Omental fat pad (tissue), 3 donors: ENCODE measurements at regions not wholly inside any gene's neighbourhood (a gene's known extent, or its start where the extent isn't known, plus 50 kb on each side); places are given as distances from the start of the nearest gene placed in this dataset.
A peak's percentile ranks its signal among the peaks of the same experiment; 100 is the strongest.

Experiments used
- ATAC-seq: fragments of 150-250 bp; one replicate; pipeline ENCODE4 v1.9.1; 2016; ENCODE audit warnings: mild to moderate bottlenecking, moderate library complexity; ENCODE audit not compliant: low FRiP score
- DNase-seq: peaks from one replicate; pipeline ENCODE4 v3.0.0-alpha.2; 2019; ENCODE audit warnings: low spot score
- TF ChIP-seq, protein P1 (sequence below), 3 donors: fragments of 450-650 bp; IDR thresholded peaks; one replicate each; pipeline ENCODE4 v1.5.1; 2016 to 2017; ENCODE audit warnings: antibody characterized with exemption in 3 of 3, mild to moderate bottlenecking in 3 of 3, moderate library complexity in 2 of 3

DNA sequence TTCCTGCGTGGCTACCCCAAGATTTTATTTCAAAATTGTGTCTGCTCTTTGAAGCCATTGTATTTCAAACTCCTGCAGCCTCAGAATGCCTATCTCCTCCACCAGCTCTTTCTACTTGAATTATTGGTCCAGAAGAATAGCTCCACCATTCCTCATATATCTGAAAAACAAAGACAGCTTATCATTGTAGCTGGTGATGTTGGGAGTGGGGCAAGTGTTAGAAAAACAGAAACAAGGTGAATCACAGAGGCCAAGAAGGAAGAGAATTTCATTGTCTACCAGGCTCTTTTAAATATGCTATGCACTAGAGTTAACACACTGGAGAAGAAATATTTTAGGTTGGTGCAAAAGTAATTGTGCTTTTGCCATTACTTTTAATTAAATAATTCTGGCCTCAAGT is 307.9 kb upstream of the ROPN1 start:
- no peak for DNase-seq

DNA sequence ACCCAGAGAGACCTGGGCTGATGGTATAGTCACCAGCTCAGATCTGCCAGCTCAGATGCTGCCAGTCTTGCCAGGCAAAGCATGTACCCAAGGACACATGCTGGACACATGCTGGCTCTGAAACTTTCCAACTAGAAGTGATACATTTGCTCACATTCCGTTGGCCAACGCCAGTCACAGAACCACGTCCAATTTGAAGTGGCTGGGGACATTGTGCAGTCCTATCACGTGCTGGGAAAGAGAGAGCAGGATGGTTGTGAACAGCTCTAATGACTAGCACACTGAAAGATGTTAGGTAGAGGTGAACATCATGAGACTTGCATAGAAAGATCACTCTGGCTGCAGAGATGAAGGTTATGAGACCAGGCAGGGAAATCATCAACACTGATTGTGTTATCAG is 308.5 kb upstream of the ROPN1 start:
- TF ChIP-seq, protein P1, sequence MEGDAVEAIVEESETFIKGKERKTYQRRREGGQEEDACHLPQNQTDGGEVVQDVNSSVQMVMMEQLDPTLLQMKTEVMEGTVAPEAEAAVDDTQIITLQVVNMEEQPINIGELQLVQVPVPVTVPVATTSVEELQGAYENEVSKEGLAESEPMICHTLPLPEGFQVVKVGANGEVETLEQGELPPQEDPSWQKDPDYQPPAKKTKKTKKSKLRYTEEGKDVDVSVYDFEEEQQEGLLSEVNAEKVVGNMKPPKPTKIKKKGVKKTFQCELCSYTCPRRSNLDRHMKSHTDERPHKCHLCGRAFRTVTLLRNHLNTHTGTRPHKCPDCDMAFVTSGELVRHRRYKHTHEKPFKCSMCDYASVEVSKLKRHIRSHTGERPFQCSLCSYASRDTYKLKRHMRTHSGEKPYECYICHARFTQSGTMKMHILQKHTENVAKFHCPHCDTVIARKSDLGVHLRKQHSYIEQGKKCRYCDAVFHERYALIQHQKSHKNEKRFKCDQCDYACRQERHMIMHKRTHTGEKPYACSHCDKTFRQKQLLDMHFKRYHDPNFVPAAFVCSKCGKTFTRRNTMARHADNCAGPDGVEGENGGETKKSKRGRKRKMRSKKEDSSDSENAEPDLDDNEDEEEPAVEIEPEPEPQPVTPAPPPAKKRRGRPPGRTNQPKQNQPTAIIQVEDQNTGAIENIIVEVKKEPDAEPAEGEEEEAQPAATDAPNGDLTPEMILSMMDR (IDR thresholded peaks at IDR 0.05), result no peak
- no peak for DNase-seq
- no peak for ATAC-seq

More for the DNA sequence above, 307.9 kb upstream of the ROPN1 start:
- no peak for ATAC-seq
- TF ChIP-seq, protein P1 (IDR thresholded peaks at IDR 0.05), result no peak

DNA sequence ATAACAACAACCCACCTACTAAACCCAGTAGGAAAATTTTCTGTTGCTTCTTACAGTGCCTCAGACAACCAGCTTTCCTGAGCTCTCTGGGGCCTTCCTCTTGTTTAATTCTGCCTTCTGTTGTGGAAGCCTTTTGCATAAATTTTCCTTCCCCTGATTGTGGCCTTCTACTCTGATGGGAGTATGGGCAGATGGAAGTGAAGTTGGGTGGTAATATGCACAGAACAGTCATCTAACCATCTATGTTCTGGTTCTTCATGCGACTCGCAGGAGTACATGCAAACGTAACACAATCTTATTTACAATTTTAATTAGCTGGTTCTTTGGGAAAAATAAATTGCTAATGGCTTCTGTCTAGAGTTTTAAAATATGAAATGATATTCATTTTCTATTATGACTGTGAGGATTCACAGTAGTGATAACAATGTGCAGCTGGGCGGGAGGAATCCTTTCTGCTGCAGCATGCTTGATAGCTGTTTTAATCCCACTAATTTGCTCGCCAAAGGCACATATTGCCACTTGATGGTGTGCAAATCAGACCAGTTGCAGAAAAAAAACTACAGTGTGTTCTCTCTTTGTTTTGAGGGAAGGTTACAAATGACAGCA is 311.5 kb upstream of the ROPN1 start:
- TF ChIP-seq, protein P1 (IDR thresholded peaks at IDR 0.05), result no peak
- ATAC-seq, result no peak
- DNase-seq, result no peak

DNA sequence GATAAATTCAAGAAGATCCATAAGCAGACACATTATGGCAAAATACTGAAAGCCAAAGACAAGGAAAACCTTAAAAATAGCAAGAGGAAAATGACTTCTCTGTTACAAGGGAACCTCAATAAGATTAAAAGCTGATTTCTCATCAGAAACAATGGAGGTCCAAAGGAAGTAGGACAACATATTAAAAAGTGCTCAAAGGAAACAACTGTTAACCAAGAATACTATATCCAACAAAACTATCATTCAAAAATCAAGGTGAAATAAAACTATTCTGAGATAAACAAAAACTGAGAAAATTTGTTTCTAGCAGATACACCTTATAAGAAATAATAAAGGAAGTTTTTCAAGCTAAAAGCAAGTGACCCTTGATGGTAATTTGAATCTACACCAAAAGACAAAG is 314.7 kb upstream of the ROPN1 start:
- no peak for ATAC-seq
- DNase-seq, result no peak
- TF ChIP-seq, protein P1 (IDR thresholded peaks at IDR 0.05), result no peak

DNA sequence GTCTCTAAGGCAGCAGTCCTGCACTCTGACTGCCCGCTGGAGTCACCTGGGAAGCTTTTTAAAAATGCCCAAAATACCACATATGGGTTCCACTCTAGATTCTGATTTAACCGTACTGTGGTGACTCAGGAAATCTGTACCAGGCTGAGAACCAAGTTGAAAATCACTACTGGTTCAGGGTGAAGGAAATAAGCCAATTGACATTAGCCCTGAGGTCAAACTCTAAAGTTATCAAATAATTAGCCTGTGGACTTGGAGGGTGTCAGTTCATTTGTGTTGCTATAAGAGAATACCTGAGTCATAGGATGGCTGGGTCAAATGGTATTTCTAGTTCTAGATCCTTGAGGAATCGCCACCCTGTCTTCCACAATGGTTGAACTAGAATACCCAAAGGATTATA is 321.7 kb upstream of the ROPN1 start:
- DNase-seq, result no peak
- TF ChIP-seq, protein P1 (IDR thresholded peaks at IDR 0.05), result no peak
- no peak for ATAC-seq

DNA sequence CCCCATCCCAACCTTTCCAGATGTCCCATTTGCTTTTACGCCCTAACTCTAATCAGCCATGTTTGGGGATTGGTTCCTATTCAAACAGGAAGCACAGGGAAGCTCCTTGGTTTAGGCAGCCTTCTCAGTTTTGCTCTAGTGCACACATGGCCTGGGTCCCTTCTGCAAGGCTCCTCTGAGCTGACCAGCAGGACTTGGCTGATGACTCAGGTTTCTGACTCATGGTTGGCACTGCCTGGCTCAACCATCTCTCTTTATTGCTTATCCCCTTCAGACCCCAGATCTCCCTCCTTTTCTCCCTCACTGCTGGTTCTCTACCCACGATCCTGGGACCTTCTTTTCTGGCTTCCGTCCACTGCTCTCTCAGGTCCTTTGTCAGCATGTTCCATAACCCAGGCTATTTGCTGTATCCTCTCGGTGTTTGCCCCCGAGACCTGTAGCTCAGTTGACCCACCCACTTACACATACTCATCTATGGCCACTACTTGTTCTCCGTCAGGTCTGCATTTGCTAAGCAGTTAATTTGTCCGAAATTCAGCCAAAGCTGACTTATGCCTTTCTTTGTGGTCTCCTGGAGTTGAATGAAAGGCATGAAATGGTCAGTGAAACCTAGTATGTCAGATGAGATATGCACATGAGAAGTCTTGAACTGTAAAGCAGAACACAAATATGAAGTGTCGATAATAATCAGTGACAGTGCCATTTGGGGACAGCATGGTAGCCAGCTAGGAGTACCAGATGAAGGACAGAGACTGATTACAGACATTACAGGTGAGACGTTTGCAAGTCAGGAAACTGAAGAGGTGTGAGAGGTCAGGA is 323.5 kb upstream of the ROPN1 start:
- TF ChIP-seq, protein P1 (IDR thresholded peaks at IDR 0.05), result no peak
- DNase-seq, result no peak
- peak; percentile 78 for ATAC-seq

DNA sequence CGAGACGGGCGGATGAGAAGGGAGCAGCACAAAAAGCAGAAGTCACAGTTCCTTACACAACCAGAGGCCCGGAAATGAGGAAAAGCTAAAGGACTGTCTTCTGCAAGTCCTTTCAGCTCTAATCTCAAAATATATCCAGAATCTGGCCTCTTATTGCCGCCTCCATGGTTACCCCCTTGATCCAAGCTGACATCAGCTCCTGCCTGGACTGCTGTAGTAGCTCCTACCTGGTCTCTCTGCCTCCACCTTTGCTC is 324.0 kb upstream of the ROPN1 start:
- no peak for ATAC-seq
- no peak for DNase-seq
- TF ChIP-seq, protein P1 (IDR thresholded peaks at IDR 0.05), result no peak
